ENCODE measurements at regions not wholly inside any gene's neighbourhood (a gene's known extent, or its start where the extent isn't known, plus 50 kb on each side); places are given as distances from the start of the nearest gene placed in this dataset.

- TF ChIP-seq, protein P1, sequence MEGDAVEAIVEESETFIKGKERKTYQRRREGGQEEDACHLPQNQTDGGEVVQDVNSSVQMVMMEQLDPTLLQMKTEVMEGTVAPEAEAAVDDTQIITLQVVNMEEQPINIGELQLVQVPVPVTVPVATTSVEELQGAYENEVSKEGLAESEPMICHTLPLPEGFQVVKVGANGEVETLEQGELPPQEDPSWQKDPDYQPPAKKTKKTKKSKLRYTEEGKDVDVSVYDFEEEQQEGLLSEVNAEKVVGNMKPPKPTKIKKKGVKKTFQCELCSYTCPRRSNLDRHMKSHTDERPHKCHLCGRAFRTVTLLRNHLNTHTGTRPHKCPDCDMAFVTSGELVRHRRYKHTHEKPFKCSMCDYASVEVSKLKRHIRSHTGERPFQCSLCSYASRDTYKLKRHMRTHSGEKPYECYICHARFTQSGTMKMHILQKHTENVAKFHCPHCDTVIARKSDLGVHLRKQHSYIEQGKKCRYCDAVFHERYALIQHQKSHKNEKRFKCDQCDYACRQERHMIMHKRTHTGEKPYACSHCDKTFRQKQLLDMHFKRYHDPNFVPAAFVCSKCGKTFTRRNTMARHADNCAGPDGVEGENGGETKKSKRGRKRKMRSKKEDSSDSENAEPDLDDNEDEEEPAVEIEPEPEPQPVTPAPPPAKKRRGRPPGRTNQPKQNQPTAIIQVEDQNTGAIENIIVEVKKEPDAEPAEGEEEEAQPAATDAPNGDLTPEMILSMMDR (IDR thresholded peaks at IDR 0.05; ENCODE audit: control extremely low read depth, extremely low read depth): no peak
- no peak for ATAC-seq (ENCODE audit: insufficient read depth, low FRiP score)
- 79 to 86% methylated on average over 4 of the region's 4 CpGs for WGBS, 2 donors
- Histone ChIP-seq H3K9ac (ENCODE audit: insufficient read depth in 1 of 2, low read length in 2 of 2) (no peak overlapping the region), H3K4me1 (ENCODE audit: control insufficient read depth in 5 of 5, insufficient read depth in 5 of 5, low read length in 5 of 5) (no peaks in the 10 kb centered on the region), H3K9me3 (ENCODE audit: control insufficient read depth in 4 of 4, insufficient read depth in 3 of 4, low read length in 3 of 4) (no peaks in the 10 kb centered on the region), H3K36me3 (ENCODE audit: control insufficient read depth in 4 of 4, insufficient read depth in 4 of 4, low read length in 4 of 4) (no peaks in the 10 kb centered on the region), H3K27ac (ENCODE audit: low read depth in 1 of 2, low read length in 1 of 2) (no peak overlapping the region), H3K4me3 (no peak overlapping the region), H3K27me3 (ENCODE audit: control insufficient read depth in 3 of 3, insufficient read depth in 3 of 3, low read length in 2 of 3) (peaks cover 0 to 8% (median 0%) of the 10 kb centered on the region in 3 donors)
- no peak for DNase-seq
These were observed 106.3 kb upstream of the GUCA2B start for GRCh38 chr1:42046761-42047507.

DNA sequence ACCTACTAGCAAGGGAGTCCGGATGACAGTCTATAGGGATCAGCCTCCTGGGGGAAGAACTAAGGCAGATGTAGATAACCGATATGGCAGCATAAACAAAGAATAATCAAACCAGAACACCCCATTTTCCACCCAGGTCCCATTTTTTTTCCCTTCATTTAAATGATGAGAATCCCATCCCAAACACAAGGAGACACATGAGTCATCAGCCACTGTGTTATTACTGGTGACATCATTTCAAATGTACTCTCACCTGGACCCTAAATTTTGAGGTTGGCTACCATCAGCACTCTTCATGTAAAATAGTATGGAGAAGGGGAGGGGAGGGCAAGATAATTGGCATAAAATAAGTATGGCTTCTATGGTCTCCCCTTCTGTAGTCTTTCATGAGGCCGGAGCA, 108.9 kb upstream of the GUCA2B start:
- ATAC-seq (ENCODE audit: insufficient read depth, low FRiP score) (no peak), DNase-seq (no peak)
- H3K27ac ChIP-seq (ENCODE audit: low read depth in 1 of 2, low read length in 1 of 2): no peak overlapping the region
- H3K4me3 ChIP-seq: no peak overlapping the region
- 96% methylated on average over 3 of the region's 3 CpGs for WGBS, 2 donors
- no peaks in the 10 kb centered on the region for H3K4me1 ChIP-seq (ENCODE audit: control insufficient read depth in 5 of 5, insufficient read depth in 5 of 5, low read length in 5 of 5)
- H3K36me3 ChIP-seq (ENCODE audit: control insufficient read depth in 4 of 4, insufficient read depth in 4 of 4, low read length in 4 of 4): no peaks in the 10 kb centered on the region
- H3K9ac ChIP-seq (ENCODE audit: insufficient read depth in 1 of 2, low read length in 2 of 2): no peak overlapping the region
- TF ChIP-seq, protein P1 (IDR thresholded peaks at IDR 0.05; ENCODE audit: control extremely low read depth, extremely low read depth): no peak
- H3K9me3 ChIP-seq (ENCODE audit: control insufficient read depth in 4 of 4, insufficient read depth in 3 of 4, low read length in 3 of 4): no peaks in the 10 kb centered on the region
- H3K27me3 ChIP-seq (ENCODE audit: control insufficient read depth in 3 of 3, insufficient read depth in 3 of 3, low read length in 2 of 3): peaks cover 0 to 3% (median 0%) of the 10 kb centered on the region in 3 donors

DNA sequence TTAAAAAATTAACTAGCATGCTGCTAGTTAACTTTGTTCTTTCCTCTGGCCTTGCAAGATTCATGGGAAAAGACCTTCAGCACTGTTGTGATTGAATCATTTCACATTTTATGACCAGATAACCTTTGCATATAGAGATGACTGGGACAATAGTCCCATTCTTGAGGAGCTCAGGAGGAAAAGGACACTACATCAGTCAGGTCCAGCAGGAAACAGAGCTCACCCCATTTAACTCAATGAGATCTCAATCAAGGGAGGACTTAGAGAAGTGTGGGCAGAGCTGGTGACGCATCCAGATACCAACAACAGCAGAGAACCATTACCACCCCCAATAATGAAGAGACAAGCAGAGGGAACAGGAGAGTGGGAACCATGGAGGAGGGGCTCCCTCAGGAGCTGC, 109.4 kb upstream of the GUCA2B start:
- no peak for ATAC-seq (ENCODE audit: insufficient read depth, low FRiP score)
- WGBS, 2 donors: 92 to 95% methylated on average over 1 of the region's 1 CpG
- TF ChIP-seq, protein P1 (IDR thresholded peaks at IDR 0.05; ENCODE audit: control extremely low read depth, extremely low read depth): no peak

More for the DNA sequence above, 109.4 kb upstream of the GUCA2B start:
- H3K27ac ChIP-seq (ENCODE audit: low read depth in 1 of 2, low read length in 1 of 2): no peak overlapping the region
- no peaks in the 10 kb centered on the region for H3K4me1 ChIP-seq (ENCODE audit: control insufficient read depth in 5 of 5, insufficient read depth in 5 of 5, low read length in 5 of 5)
- H3K27me3 ChIP-seq (ENCODE audit: control insufficient read depth in 3 of 3, insufficient read depth in 3 of 3, low read length in 2 of 3): peaks cover 0 to 3% (median 0%) of the 10 kb centered on the region in 3 donors
- H3K9me3 ChIP-seq (ENCODE audit: control insufficient read depth in 4 of 4, insufficient read depth in 3 of 4, low read length in 3 of 4): no peaks in the 10 kb centered on the region
- DNase-seq: no peak
- no peak overlapping the region for H3K9ac ChIP-seq (ENCODE audit: insufficient read depth in 1 of 2, low read length in 2 of 2)
- no peak overlapping the region for H3K4me3 ChIP-seq
- H3K36me3 ChIP-seq (ENCODE audit: control insufficient read depth in 4 of 4, insufficient read depth in 4 of 4, low read length in 4 of 4): no peaks in the 10 kb centered on the region
